Neural cell (in vitro differentiated cells): ENCODE measurements at regions not wholly inside any gene's neighbourhood (a gene's known extent, or its start where the extent isn't known, plus 50 kb on each side); places are given as distances from the start of the nearest gene placed in this dataset.

ENCODE experiments used
- EP300 ChIP-seq: fragments of 450-650 bp; conservative IDR thresholded peaks from 2 replicates; pipeline ENCODE4 v1.6.1; 2014; ENCODE audit warnings: antibody characterized with exemption, mild to moderate bottlenecking, moderate library complexity; ENCODE audit not compliant: poor library complexity, severe bottlenecking
- EZH2 ChIP-seq: fragments of 200-600, 300-800 bp; shearing (Covaris generic), sonication (generic); IDR thresholded peaks from 2 replicates; pipeline ENCODE4 v1.6.1; 2014; ENCODE audit warnings: antibody characterized with exemption, low read length, borderline replicate concordance, mild to moderate bottlenecking; ENCODE audit not compliant: insufficient read depth, poor library complexity, severe bottlenecking
- MXI1 ChIP-seq: fragments of 450-650 bp; conservative IDR thresholded peaks from 2 replicates; pipeline ENCODE4 v1.6.1; 2014; ENCODE audit warnings: antibody characterized with exemption, mild to moderate bottlenecking; ENCODE audit not compliant: poor library complexity, severe bottlenecking
- POLR2AphosphoS5 ChIP-seq: IDR thresholded peaks from 2 replicates; pipeline ENCODE4 v1.6.1; 2012
- RAD21 ChIP-seq: fragments of 450-650 bp; conservative IDR thresholded peaks from 2 replicates; pipeline ENCODE4 v1.6.1; 2014; ENCODE audit warnings: antibody characterized with exemption, mild to moderate bottlenecking, moderate library complexity
- SMC3 ChIP-seq: fragments of 450-650 bp; conservative IDR thresholded peaks from 2 replicates; pipeline ENCODE4 v1.6.1; 2014; ENCODE audit warnings: antibody characterized with exemption, mild to moderate bottlenecking, moderate library complexity; ENCODE audit not compliant: poor library complexity
- TAF1 ChIP-seq: IDR thresholded peaks from 2 replicates; pipeline ENCODE4 v1.6.1; 2012; ENCODE audit warnings: low read depth
- TF ChIP-seq, protein P1 (sequence below): fragments of 450-650 bp; IDR thresholded peaks from 2 replicates; pipeline ENCODE4 v1.5.1; 2014; ENCODE audit warnings: antibody characterized with exemption, mild to moderate bottlenecking, moderate library complexity; ENCODE audit not compliant: poor library complexity, severe bottlenecking
- TF ChIP-seq, protein P2 (sequence below): IDR thresholded peaks from 2 replicates; pipeline ENCODE4 v1.6.1; 2012; ENCODE audit warnings: borderline replicate concordance

DNA sequence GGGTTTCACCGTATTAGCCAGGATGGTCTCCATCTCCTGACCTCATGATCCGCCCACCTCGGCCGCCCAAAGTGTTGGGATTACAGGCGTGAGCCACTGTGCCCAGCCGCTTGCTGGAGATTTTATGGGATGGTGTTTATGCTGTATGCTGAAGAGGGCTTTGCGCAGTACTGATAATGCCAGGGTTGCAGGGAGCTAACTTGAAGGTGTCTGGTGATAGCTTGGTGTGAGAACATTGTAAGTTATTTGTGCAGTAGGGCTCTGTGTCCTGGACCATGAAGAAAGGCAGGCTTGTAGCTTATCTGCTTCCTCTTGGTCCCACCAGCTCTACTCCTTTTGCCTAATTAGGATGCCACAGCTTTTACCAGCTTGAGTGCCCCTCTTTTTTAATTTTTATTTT is 157.0 kb upstream of the DTNBP1 start:
- TF ChIP-seq POLR2AphosphoS5 (no peak), EZH2 (no peak), EP300 (no peak), RAD21 (no peak), TAF1 (no peak), MXI1 (no peak), SMC3 (no peak)
- TF ChIP-seq, protein P1, sequence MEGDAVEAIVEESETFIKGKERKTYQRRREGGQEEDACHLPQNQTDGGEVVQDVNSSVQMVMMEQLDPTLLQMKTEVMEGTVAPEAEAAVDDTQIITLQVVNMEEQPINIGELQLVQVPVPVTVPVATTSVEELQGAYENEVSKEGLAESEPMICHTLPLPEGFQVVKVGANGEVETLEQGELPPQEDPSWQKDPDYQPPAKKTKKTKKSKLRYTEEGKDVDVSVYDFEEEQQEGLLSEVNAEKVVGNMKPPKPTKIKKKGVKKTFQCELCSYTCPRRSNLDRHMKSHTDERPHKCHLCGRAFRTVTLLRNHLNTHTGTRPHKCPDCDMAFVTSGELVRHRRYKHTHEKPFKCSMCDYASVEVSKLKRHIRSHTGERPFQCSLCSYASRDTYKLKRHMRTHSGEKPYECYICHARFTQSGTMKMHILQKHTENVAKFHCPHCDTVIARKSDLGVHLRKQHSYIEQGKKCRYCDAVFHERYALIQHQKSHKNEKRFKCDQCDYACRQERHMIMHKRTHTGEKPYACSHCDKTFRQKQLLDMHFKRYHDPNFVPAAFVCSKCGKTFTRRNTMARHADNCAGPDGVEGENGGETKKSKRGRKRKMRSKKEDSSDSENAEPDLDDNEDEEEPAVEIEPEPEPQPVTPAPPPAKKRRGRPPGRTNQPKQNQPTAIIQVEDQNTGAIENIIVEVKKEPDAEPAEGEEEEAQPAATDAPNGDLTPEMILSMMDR = no peak
- TF ChIP-seq, protein P2, sequence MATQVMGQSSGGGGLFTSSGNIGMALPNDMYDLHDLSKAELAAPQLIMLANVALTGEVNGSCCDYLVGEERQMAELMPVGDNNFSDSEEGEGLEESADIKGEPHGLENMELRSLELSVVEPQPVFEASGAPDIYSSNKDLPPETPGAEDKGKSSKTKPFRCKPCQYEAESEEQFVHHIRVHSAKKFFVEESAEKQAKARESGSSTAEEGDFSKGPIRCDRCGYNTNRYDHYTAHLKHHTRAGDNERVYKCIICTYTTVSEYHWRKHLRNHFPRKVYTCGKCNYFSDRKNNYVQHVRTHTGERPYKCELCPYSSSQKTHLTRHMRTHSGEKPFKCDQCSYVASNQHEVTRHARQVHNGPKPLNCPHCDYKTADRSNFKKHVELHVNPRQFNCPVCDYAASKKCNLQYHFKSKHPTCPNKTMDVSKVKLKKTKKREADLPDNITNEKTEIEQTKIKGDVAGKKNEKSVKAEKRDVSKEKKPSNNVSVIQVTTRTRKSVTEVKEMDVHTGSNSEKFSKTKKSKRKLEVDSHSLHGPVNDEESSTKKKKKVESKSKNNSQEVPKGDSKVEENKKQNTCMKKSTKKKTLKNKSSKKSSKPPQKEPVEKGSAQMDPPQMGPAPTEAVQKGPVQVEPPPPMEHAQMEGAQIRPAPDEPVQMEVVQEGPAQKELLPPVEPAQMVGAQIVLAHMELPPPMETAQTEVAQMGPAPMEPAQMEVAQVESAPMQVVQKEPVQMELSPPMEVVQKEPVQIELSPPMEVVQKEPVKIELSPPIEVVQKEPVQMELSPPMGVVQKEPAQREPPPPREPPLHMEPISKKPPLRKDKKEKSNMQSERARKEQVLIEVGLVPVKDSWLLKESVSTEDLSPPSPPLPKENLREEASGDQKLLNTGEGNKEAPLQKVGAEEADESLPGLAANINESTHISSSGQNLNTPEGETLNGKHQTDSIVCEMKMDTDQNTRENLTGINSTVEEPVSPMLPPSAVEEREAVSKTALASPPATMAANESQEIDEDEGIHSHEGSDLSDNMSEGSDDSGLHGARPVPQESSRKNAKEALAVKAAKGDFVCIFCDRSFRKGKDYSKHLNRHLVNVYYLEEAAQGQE = no peak
